ENCODE measurements at regions not wholly inside any gene's neighbourhood (a gene's known extent, or its start where the extent isn't known, plus 50 kb on each side); places are given as distances from the start of the nearest gene placed in this dataset.

DNA sequence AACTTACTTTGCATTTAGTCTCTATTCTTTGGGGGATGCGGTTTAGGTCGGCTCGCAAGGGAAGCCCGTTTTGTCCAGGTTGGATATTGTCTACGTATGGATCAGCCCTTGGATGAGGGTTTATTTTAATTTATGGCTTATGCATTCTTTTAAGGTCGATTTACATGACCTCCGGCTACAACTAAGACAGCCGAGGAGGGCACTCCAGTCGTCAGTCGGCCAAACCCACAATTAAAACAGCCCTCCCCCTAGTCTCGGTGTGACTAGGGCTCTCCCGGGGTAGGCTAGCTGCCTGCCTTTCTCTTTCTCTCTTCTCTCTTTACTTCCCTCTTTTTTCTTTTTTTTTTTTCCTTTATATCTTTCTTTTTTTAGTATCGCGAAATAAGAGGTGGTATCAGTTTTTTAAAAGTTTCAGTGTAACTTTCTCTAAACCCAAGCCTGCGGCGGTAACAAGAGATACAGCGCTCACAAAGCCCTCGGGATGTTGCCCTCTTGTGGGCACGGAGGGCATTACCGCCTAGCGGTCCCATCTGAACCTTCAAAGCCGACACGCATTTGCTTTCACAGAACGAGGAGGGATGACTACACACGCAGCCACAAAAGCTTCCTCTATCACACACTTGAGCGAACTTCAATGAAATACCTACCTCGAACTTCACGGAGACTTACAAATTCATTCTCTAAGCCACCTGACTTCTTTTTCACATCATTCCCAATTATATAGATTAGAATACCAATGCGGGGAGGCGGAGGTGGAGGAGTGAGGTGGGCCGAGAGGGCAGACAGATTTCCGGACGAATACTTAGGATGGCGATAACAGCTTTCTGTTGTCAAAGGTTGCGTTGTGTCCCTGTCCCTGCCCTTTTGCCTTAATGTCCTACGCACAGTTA, 132.3 kb upstream of the C11orf58 start:
- TF ChIP-seq, protein P1, sequence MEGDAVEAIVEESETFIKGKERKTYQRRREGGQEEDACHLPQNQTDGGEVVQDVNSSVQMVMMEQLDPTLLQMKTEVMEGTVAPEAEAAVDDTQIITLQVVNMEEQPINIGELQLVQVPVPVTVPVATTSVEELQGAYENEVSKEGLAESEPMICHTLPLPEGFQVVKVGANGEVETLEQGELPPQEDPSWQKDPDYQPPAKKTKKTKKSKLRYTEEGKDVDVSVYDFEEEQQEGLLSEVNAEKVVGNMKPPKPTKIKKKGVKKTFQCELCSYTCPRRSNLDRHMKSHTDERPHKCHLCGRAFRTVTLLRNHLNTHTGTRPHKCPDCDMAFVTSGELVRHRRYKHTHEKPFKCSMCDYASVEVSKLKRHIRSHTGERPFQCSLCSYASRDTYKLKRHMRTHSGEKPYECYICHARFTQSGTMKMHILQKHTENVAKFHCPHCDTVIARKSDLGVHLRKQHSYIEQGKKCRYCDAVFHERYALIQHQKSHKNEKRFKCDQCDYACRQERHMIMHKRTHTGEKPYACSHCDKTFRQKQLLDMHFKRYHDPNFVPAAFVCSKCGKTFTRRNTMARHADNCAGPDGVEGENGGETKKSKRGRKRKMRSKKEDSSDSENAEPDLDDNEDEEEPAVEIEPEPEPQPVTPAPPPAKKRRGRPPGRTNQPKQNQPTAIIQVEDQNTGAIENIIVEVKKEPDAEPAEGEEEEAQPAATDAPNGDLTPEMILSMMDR (conservative IDR thresholded peaks at IDR 0.05 in 1 of 2, IDR thresholded peaks at IDR 0.05 in 1 of 2; ENCODE audit: low read depth in 1 of 2, low read length in 2 of 2) = peak; percentile 97 to 99
- peak; percentile 44 for TF ChIP-seq EZH2 (IDR thresholded peaks at IDR 0.05; ENCODE audit: low read length, missing control alignments)

All from fibroblast of lung (primary cell).